ENCODE measurements at regions not wholly inside any gene's neighbourhood (a gene's known extent, or its start where the extent isn't known, plus 50 kb on each side); places are given as distances from the start of the nearest gene placed in this dataset.

DNA sequence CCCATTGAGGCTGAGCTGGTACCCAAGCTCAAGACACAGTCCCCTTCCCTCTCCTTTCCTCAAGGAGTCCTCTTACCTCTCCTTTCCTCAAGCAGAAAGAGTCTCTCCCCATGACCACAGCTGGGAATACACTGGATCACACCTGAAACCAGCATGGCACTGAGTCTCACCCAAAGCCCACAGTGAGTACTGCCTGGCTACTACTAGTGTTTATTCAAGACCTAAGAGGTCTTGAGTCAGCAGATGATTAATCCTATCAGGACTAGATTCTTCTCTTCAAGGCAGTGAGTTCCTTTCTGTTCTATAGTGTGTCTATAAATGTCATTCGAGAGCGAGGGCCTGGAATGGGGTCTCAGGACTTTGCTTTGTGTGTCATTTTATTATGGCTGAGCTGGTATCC lies 111.4 kb downstream of the METTL4 start:
- no peak for DNase-seq

DNA sequence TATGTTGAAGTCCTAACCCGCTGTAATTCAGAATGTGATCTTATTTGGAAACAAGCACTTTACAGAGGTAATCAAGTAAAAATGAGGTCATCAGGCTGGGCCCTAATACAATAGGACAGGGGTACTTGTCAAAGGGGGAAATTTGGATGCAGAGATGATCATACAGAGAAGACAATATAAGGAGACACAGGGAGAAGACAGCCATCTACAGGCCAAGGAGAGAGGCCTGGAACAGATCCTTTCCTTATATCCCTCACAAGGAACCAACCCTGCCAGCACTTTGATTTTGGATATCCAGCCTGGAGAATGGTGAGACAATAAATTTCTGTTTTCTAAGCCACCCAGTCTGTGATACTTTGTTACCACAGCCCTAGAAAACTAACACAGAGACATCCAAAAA lies 104.3 kb downstream of the METTL4 start:
- no peak for DNase-seq

DNA sequence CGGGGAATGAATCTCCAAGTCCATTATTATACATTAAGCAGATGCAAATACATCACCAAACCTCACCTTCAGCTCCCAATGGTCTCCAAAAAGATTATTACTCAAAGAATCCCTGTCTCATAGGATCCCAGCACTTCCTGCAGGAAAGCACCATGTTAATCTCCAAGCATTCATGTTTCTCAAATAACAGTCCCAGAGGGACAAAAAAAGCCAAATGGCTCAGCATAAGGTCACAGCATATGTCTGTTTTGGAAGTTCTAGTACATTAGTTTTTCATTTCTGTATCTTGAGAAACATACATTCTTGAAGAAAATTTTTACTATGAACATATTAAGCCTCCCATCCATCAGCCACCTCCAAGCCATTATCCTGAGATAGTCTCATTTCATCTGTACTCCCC lies 103.3 kb downstream of the METTL4 start:
- no peak for DNase-seq

DNA sequence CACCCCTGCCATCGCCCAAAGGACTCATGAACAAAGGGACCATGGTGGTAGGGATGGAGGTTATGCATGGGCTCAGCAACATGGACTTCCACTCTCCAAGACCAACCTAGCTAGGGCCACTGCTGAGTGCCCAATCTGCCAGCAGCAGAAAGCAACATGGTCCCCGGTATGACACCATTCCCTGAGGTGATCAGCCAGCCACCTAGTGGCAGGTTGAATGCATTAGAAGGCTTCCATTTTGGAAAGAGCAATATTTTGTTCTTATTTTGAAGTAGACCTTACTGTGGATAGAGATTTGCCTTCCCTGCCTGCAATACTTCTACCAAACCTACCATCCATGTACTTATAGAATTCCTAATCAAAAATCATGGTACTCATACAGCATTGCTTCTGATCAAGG lies 99.8 kb downstream of the METTL4 start:
- DNase-seq, result no peak

DNA sequence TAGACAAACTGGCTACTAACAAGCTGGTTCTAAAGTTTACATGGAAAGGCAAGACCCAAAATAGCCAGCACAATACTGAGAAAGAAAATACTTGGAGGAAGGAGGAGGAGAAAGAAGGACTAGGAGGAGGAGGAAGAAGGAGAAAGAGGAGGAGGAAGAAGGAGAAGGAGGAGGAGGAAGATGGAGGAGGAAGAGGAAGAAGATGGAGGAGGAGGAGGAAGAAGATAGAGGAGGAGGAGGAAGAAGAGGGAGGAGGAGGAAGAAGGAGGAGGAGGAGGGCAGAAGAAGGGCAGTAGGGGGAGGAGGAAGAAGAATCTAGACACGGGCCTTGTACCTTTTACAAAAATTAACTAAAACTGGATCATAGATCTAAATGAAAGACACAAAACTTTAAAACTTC lies 92.6 kb downstream of the METTL4 start:
- DNase-seq, result no peak

DNA sequence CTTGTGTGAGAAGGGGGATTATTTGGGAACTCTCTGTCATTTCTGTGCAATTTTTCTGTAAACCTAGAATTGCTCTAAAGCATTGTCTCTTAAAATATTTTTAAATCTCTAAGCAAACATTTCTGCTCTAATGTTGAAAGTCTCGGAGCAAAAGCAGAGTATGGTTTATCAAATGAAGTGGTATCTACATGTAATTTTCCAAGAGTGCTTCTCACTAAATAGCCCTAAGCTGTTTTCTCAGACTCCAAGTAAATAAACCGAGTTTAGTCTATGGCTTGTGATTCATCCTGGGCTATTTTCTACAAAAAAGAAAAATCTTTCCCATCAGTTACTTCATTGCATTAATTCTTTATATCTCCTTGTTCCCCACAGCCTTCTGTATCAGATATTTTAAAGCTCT lies 90.8 kb downstream of the METTL4 start:
- no peak for DNase-seq

DNA sequence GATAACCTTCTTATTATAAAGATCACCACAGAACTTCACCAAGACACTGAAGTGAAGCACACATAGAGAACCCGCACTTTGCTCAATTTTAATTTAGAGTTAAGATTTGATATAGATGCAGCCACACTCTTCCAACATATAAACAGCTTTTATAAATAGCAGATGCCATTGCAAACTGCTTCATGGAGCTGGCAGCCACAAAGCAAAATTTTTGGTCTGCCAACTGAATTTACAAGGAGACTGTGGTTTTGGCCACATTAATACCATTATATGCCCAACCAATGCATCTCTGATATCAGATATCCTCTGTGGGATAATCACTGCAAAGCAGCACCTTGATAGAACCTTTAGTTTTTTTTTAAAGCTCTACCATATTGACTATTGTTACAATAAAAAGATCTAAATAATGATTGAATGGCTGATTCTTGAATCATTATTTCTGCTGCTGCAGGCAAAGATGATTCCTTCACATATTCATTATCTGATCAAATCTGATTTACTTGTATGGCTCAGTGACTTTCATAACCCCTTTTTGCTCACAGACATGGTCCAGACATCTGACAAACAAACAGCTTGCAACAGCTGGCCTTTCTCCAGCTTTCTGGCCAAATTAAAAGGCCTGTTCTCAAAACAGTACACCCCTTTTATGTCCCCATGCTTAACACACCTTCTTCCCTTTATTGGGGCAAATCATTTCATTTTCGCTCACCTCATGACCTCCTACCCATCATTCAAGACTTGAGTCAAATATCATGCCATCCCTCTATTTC lies 88.4 kb downstream of the METTL4 start:
- DNase-seq, result no peak

DNA sequence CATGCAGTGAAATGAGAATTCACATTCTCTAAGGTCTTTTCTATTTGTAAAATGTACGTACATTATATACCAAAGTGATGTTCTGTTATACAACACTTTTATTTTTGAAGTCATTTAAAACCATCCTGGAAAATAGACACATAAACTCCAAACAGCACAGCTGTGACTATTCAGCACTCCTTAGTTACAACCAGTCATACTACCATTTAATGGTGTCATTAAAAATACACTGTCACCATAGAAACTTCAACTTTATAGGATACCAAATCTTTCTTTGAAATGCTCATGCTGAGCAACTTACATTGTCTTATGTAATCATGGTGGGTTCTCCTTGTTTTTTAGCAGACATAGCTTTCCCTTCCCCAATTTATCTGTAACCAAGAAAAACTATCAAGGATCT lies 85.3 kb downstream of the METTL4 start:
- no peak for DNase-seq

DNA sequence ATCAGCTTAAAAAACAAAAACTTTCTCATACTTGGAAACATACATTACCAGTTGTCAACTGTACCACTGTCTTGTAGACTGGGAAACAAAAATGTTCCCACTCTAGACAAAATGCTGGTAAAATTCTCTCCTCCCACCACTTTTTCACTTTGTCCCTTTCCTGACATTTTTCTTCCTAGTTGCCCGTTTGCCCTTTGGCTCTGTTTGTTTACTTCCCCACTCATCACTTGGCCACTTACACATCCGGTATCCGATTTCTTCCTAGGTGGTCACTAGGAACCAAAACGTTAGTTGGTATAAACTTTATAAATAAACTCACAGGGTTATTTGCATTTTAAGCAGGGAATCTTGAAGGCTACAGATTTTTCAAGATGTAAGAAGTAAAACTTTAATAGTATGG lies 84.9 kb downstream of the METTL4 start:
- no peak for DNase-seq
